ENCODE measurements at regions not wholly inside any gene's neighbourhood (a gene's known extent, or its start where the extent isn't known, plus 50 kb on each side); places are given as distances from the start of the nearest gene placed in this dataset.

- Histone ChIP-seq H3K36me3 (ENCODE audit: control insufficient read depth, insufficient read depth, low read length) (no peaks in the 10 kb centered on the region), H3K27me3 (ENCODE audit: control insufficient read depth, insufficient read depth, low read length) (no peaks in the 10 kb centered on the region), H3K9ac (no peak overlapping the region), H3K4me3 (ENCODE audit: low read depth, low read length) (no peak overlapping the region), H3K4me2 (ENCODE audit: low read length) (no peak overlapping the region), H3K27ac (no peak overlapping the region), H3K79me2 (no peaks in the 10 kb centered on the region), H3K4me1 (no peaks in the 10 kb centered on the region), H3K9me3 (ENCODE audit: control insufficient read depth, low read length) (no peaks in the 10 kb centered on the region), H2AFZ (no peak overlapping the region)
- TF ChIP-seq, protein P1, sequence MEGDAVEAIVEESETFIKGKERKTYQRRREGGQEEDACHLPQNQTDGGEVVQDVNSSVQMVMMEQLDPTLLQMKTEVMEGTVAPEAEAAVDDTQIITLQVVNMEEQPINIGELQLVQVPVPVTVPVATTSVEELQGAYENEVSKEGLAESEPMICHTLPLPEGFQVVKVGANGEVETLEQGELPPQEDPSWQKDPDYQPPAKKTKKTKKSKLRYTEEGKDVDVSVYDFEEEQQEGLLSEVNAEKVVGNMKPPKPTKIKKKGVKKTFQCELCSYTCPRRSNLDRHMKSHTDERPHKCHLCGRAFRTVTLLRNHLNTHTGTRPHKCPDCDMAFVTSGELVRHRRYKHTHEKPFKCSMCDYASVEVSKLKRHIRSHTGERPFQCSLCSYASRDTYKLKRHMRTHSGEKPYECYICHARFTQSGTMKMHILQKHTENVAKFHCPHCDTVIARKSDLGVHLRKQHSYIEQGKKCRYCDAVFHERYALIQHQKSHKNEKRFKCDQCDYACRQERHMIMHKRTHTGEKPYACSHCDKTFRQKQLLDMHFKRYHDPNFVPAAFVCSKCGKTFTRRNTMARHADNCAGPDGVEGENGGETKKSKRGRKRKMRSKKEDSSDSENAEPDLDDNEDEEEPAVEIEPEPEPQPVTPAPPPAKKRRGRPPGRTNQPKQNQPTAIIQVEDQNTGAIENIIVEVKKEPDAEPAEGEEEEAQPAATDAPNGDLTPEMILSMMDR (IDR thresholded peaks at IDR 0.05), result no peak
These were observed 93.2 kb upstream of the ADAMTS16 start for GRCh38 chr5:5046680-5047502.

DNA sequence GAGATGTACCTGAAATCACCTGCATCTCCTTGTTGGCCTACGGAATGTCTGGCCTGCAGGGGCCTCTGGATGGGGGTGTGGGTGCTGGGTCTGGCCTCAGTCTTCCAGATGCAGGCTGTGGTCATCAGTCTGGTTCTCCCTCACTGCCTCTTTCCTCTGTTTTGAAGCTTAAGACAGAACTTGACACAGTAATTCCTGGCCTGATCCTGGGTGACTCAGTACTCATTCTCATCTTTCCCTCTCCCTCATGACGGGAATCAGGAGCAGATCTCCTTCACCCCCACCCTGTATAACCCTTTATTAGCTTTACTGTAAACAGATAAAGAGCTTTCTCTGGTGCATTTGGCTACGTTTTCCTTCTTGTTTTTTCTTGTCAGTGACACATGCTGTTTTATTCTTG lies 89.3 kb upstream of the ADAMTS16 start:
- Histone ChIP-seq H2AFZ (no peak overlapping the region), H3K79me2 (no peaks in the 10 kb centered on the region), H3K27ac (no peak overlapping the region), H3K9me3 (ENCODE audit: control insufficient read depth, low read length) (no peaks in the 10 kb centered on the region), H3K4me3 (ENCODE audit: low read depth, low read length) (no peak overlapping the region), H3K36me3 (ENCODE audit: control insufficient read depth, insufficient read depth, low read length) (no peaks in the 10 kb centered on the region), H3K4me1 (no peaks in the 10 kb centered on the region), H3K27me3 (ENCODE audit: control insufficient read depth, insufficient read depth, low read length) (no peaks in the 10 kb centered on the region), H3K4me2 (ENCODE audit: low read length) (no peak overlapping the region), H3K9ac (no peak overlapping the region)
- TF ChIP-seq, protein P1 (IDR thresholded peaks at IDR 0.05), result no peak

DNA sequence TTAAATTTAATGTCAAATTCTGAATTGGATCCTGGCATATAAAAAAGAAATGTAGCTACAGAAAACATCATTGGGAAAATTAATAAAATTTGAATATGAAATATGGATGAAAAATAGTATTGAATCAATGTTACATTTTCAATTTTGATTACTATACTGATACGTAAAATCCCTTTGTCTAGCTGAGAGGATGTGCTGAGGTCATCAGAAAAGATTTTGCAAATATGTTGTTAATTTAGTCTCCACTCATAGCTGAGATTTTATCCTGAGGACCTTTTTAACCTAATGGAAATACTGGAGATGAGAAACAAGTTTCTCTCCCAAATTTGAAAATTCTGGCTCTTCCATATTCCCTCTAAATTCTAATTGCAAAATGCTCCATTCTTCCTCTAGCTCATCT lies 84.4 kb upstream of the ADAMTS16 start:
- no peaks in the 10 kb centered on the region for H3K79me2 ChIP-seq
- no peaks in the 10 kb centered on the region for H3K4me1 ChIP-seq
- H3K4me2 ChIP-seq (ENCODE audit: low read length), result no peak overlapping the region
- no peak overlapping the region for H2AFZ ChIP-seq
- H3K4me3 ChIP-seq (ENCODE audit: low read depth, low read length), result no peak overlapping the region
- no peaks in the 10 kb centered on the region for H3K9me3 ChIP-seq (ENCODE audit: control insufficient read depth, low read length)
- no peak overlapping the region for H3K9ac ChIP-seq
- TF ChIP-seq, protein P1 (IDR thresholded peaks at IDR 0.05), result no peak
- no peaks in the 10 kb centered on the region for H3K36me3 ChIP-seq (ENCODE audit: control insufficient read depth, insufficient read depth, low read length)
- no peak overlapping the region for H3K27ac ChIP-seq
- H3K27me3 ChIP-seq (ENCODE audit: control insufficient read depth, insufficient read depth, low read length), result no peaks in the 10 kb centered on the region

DNA sequence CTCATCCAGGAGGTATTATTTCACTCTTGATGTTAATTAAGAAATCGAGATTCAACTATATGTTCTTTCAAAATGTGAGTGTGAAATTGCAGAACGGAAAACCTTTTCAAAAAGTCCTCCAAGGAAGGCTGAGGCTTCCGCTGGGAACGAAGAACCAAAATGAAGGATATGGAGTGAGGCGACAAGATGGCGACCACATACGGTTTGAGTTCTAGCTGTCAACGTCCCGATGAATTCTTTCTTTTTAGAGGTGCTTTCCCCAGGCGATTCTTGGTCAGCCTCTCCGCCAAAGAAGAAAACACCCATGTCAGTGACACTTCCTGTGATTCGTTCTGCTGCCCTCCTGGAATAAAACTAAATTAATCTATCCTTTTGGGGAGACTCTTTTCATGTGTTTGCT lies 78.3 kb upstream of the ADAMTS16 start:
- H3K4me1 ChIP-seq, result no peaks in the 10 kb centered on the region
- no peak overlapping the region for H3K9ac ChIP-seq
- no peak overlapping the region for H3K4me3 ChIP-seq (ENCODE audit: low read depth, low read length)
- no peaks in the 10 kb centered on the region for H3K9me3 ChIP-seq (ENCODE audit: control insufficient read depth, low read length)
- H3K36me3 ChIP-seq (ENCODE audit: control insufficient read depth, insufficient read depth, low read length), result no peaks in the 10 kb centered on the region
- H2AFZ ChIP-seq, result no peak overlapping the region
- TF ChIP-seq, protein P1 (IDR thresholded peaks at IDR 0.05), result no peak
- H3K79me2 ChIP-seq, result no peaks in the 10 kb centered on the region
- no peak overlapping the region for H3K4me2 ChIP-seq (ENCODE audit: low read length)
- no peaks in the 10 kb centered on the region for H3K27me3 ChIP-seq (ENCODE audit: control insufficient read depth, insufficient read depth, low read length)
- H3K27ac ChIP-seq, result no peak overlapping the region
